Ramos (cell line): ENCODE measurements at regions not wholly inside any gene's neighbourhood (a gene's known extent, or its start where the extent isn't known, plus 50 kb on each side); places are given as distances from the start of the nearest gene placed in this dataset.

Experiments
- in situ Hi-C: fragments of 300-500 bp; cut with MboI; formaldehyde crosslinking; loops from one replicate; pipeline ENCODE4 v1.14.3; 2022; ENCODE audit warnings: low sequenced_read_pairs; ENCODE audit not compliant: unreplicated experiment

GRCh38 chr11:127644366-127644765 is 643.8 kb upstream of the KIRREL3 start:
- in situ Hi-C loops: no loop called here

DNA sequence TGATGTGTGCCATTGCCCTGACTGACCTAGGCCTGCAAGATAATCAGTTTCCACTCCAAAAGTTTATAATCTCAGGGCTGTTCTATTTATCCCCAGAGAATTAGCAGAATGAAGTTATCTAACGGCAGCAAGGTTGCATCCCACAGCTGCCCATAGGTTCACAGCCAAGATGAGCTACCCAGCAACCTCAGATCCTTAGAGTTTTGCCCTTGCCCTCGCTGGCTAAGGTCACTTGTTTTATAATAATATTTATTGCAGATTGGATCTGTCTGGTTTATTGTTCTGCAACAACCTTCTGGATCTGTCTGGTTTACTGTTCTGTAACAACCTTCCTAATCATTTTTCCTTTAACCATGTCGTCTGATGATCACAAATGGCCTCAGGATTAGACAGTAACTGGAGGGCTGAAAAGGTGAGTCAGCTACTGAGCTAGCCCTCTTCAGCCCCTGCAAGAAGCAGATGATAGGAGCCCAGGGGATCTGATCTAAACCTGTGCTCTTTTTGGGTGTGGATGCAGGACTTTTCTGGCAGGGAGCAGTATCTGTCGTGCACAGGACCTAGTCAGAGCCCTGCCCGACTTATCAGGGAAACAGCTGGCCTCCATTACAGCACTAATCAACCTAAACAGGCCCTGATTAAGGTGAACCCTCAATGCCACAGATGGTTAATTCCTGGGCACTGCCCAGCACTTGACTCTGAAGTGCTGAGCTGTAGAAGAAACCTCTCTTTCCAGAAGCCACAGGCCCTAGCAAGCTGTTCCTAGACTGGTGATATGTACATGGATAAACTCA is 642.9 kb upstream of the KIRREL3 start:
- in situ Hi-C loops: no loop called here

DNA sequence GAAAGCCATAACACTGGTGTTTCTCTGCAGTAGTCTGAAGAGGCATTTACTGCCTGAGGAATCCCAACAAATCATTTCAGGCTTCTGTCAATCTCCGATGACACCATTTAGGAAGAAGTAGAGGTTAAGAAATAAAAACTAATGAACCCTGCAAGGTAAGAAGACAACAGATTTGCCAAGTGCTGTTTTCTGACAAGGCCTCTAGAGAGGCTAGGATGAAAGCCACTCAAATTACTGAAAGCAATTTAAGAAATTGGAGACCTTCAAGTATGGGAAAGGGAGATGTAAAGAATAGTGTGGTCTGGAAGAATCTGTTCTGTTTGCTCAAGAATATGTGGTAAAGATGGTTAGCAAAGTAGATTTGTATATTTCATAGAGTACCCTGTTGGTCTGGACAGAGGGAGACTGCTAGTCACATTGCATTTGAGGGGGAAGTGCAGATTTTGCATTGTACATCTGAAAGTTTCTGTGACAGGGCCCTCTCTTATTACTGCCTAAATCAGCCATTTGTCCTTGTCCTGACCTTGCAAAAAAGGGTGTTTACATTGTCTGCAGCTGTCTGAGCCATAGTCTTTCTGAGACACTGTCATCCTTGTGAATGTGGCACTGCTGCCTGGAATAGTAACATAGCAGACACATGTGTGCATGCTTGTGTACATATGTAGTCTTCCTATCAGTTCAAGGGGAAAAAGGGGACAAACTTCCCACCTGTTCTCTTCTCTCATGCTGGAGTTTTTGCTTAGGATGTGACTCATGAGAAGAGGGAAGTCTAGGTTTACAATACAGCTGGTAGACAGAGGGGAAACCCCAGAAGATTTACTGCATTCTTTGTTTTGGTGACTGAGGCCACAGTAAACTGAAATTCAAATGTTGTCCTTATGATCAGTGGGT is 640.2 kb upstream of the KIRREL3 start:
- in situ Hi-C loops: no loop called here

DNA sequence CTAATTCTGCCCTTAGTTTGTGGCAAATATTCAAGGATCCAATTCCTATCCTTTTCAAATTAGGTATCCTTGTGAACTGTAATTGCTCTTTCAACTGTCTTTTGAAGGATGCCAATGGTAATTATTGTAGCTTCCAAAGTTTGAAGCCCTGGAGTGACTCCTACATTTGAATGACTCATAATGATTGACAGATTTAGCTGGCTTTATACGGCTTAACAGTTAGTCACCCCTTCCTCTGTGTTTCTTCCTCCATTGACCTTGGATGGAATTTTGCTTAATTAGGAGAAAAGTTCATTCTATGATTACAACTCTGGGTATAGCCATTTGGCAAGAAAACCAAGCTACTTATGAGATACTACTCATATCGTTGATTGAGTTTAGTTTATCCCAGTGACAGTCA is 639.3 kb upstream of the KIRREL3 start:
- in situ Hi-C loops: no loop called here

DNA sequence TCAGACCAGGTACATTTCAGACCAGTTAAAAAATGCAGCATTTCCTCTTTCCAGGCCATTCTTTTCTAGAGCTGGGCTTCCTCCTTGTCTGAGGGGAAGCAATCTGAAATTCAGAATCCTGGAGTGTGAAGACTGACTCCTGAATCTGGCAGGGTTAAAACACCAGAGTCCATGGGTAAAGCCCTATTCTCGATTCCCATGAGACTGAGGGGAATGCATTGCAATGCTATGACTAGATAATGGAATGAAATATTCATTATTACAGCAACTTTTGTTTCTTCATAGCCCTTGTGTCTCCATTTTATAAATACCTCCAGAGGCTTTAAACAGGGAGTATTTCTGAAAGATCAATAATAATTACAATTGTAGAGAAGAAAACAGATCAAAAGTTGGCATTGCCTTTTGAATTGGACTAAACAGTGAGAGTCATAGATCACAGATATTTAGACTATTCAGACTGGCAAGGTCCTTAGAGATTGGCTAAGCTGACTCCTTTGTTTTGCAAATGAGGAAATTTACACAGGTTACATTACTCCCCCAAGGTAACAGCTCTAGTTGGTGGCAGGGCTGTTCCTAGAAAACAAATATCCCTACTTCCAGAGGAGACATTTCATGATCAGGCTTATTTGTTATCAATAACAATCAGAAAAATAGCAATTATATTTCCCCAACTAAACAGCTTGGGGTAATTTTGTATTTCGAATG is 632.6 kb upstream of the KIRREL3 start:
- in situ Hi-C loops: no loop called here

- in situ Hi-C loops: no loop called here
These were observed 632.0 kb upstream of the KIRREL3 start for GRCh38 chr11:127632546-127632945.

DNA sequence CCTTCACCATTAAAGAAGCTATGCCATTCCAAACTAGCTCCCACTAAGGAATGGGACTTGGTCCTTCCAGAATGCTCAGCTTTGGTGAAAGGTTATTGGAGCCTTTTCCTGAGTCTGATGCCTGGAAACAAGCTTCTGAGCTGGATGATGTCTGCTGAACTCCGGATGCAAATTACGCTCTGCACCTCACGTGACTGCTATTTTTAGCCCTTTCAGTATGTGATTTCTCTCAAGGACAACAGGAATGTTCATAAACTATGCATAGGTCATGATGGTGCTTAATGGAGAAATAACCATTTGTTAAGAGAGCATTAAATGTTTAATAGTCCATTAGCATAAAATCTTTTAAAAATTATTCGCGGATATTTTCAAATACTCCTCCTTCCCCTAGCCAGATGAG is 631.4 kb upstream of the KIRREL3 start:
- in situ Hi-C loops: no loop called here

GRCh38 chr11:127629200-127629599 is 628.6 kb upstream of the KIRREL3 start:
- in situ Hi-C loops: no loop called here

GRCh38 chr11:127628458-127628785 is 627.9 kb upstream of the KIRREL3 start:
- in situ Hi-C loops: no loop called here

DNA sequence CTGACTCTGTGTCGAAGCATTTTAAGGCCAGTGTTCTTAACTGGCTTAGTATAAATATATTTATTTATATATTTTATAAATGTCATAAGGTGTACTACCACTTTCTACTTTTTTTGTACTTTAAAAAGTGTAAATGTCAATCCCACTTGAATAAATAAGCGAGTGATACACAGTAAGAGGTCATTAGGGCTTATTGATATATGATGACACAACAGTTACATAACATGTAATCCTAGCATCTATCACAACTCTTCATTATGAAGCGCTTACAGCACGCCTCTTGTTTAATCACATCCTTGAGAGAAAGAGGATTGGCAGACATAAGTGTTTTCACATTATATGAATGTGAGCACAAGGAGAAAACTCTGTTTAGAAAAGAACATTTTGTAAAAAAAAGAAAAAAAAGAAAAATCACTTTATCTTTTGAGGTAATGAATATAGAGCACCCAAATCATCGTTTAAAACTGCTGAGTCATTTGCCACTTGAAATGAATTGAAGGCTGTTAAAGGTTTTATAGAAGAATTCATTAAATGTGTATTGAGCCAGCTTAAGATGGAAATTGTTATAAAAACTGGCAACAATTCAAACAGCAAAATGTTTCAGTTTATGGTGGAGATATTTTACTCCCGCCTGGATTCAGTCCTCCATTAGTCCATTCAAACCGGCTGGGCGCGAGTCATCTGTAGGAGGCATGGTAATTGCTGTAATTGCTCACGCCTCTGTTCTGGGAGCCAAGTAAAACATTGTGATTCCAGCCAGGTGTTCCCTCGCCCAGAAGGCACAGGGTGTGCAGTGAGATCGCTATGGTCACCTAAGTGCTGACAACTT is 627.3 kb upstream of the KIRREL3 start:
- in situ Hi-C loops: no loop called here

- in situ Hi-C loops: no loop called here
These were observed 626.6 kb upstream of the KIRREL3 start for GRCh38 chr11:127627204-127627603.

DNA sequence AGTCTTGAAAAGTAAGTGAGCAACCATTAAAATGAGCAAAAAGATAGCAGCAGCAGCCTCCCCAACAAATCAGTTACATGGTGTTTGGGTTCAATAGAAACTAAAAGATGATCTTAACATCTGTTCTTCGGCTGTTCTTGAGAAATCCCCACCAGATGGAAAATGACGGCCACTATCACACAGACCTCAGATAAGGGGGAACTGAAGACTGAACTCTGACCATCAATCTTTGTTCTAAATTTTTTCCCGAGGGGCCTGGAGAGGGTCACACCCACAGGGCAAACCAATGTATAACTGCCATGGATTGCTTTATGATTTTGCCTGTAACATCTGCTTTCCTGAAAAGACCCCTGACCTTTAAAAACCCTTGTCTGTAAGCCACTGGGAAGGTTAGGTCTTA is 624.8 kb upstream of the KIRREL3 start:
- in situ Hi-C loops: no loop called here

- in situ Hi-C loops: no loop called here
These were observed 623.8 kb upstream of the KIRREL3 start for GRCh38 chr11:127624306-127624856.

DNA sequence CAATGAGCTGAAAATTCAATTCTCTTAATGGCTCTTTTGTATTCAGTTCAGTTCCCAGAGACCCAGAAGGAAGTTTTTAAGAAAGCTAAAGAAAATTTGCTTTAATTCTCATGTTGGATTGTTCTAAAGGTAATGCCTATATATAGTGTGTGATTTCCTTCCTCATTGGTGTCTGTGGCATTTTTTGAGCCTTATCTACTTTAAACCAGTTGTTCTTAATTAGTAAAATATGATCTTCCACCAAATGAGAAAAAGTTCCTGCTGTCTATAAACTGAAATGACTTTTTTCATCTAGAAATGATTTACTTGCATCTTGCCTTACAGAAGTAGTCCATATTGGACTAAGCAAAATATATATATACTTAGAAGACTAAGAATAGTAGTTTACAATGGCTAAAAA is 622.1 kb upstream of the KIRREL3 start:
- in situ Hi-C loops: no loop called here

DNA sequence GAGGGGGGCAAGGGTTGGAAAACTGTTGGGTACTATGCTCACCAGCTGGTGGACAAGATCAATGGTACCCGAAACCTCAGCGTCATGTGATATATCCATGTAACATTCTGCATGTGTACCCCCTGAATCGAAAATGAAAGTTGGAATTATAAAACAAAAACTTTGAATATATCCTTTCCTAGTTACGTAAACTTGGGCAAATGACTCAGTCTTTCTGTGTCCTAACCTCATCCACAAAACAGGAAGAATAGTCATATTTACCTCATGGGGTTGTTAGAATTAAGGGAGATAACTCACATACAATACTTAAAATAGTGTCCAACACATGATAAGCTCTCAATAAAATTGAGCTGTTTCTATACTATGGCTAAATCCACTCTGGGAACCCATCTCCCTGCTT is 620.1 kb upstream of the KIRREL3 start:
- in situ Hi-C loops: no loop called here

- in situ Hi-C loops: no loop called here
These were observed 619.4 kb upstream of the KIRREL3 start for GRCh38 chr11:127619946-127620345.

- in situ Hi-C loops: no loop called here
These were observed 618.2 kb upstream of the KIRREL3 start for GRCh38 chr11:127618721-127619120.

GRCh38 chr11:127616158-127616557 is 615.6 kb upstream of the KIRREL3 start:
- in situ Hi-C loops: no loop called here

DNA sequence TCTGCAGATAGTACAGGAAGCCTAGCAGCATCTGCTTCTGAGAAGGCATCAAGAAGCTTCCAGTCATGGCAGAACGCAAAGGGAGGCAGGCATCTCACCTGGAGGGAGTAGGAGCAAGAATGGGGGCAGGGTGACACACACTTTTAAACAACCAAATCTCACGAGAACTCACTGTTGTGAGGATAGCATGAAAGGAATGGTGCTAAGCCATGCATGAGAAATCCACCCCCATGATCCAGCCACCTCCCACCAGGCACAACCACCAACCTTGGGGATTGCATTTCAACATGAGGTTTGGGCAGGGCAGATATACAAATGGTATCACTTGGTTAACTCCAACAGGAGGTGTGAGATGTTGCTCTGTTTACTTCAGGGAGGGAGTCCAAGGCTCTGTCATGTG is 612.0 kb upstream of the KIRREL3 start:
- in situ Hi-C loops: no loop called here
